ENCODE measurements at regions not wholly inside any gene's neighbourhood (a gene's known extent, or its start where the extent isn't known, plus 50 kb on each side); places are given as distances from the start of the nearest gene placed in this dataset.

DNA sequence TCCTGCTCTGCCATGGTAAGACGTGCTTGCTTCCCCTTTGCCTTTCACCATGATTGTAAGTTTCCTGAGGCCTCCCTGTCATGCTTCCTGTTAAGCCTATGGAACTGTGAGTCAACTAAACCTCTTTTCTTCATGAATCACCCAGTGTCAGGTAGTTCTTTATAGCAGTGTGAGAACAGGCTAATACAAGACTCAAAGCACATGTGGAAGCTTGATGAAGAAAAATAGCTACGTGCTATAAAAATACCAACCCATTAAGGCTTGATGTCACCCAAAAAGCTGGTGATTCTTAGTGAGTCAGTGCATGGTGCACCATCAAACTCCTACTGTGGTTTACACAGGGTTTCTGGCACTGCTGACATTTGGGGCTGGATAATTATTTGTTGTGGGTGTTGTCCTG, 332.2 kb downstream of the TMEM167A start:
- Mint-ChIP-seq H3K36me3 (ENCODE audit: low read depth) (peaks cover 3% of the 10 kb centered on the region), H3K27me3 (ENCODE audit: low read depth) (no peaks in the 10 kb centered on the region), H3K4me1 (peaks cover 25% of the 10 kb centered on the region), H3K4me3 (no peak overlapping the region), H3K9me3 (no peaks in the 10 kb centered on the region), H3K27ac (ENCODE audit: unreplicated experiment) (no peak overlapping the region)
- DNase-seq (ENCODE audit: low read depth, low spot score), result no peak
- TF ChIP-seq, protein P1, sequence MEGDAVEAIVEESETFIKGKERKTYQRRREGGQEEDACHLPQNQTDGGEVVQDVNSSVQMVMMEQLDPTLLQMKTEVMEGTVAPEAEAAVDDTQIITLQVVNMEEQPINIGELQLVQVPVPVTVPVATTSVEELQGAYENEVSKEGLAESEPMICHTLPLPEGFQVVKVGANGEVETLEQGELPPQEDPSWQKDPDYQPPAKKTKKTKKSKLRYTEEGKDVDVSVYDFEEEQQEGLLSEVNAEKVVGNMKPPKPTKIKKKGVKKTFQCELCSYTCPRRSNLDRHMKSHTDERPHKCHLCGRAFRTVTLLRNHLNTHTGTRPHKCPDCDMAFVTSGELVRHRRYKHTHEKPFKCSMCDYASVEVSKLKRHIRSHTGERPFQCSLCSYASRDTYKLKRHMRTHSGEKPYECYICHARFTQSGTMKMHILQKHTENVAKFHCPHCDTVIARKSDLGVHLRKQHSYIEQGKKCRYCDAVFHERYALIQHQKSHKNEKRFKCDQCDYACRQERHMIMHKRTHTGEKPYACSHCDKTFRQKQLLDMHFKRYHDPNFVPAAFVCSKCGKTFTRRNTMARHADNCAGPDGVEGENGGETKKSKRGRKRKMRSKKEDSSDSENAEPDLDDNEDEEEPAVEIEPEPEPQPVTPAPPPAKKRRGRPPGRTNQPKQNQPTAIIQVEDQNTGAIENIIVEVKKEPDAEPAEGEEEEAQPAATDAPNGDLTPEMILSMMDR (conservative IDR thresholded peaks at IDR 0.05), result no peak

DNA sequence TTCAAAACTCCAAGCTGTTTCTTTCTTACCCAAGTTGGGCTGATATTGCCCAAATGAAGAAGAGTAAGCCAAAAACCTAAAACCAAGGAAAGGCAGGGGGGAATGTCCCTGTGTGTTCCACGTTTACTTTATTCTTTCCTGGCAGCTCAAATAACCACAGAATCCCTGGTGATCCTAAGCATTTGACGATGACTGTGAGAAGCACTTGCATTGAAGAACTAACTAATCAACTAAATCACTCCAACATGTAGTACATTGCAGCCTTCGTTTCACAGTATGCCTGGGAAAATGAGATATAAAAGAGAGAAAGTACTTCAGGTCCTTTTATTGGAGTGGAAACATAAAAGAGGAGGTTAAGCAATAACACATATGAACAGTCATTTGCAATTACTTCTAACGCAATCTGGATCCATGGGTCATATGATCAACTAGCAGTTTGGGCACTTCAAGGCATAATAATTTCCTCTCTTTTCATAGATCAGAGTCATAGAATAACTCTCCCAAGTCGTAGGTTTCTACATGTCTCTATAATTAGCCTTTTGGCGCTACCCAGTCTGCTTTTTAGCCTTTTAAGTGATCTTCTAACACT, 338.4 kb downstream of the TMEM167A start:
- H3K27ac Mint-ChIP-seq (ENCODE audit: unreplicated experiment), result no peak overlapping the region
- no peaks in the 10 kb centered on the region for H3K27me3 Mint-ChIP-seq (ENCODE audit: low read depth)
- H3K4me3 Mint-ChIP-seq, result no peak overlapping the region
- no peaks in the 10 kb centered on the region for H3K36me3 Mint-ChIP-seq (ENCODE audit: low read depth)
- TF ChIP-seq, protein P1 (conservative IDR thresholded peaks at IDR 0.05), result no peak
- no peak for DNase-seq (ENCODE audit: low read depth, low spot score)
- H3K9me3 Mint-ChIP-seq, result no peaks in the 10 kb centered on the region
- H3K4me1 Mint-ChIP-seq, result peaks cover 23% of the 10 kb centered on the region

- Mint-ChIP-seq H3K36me3 (ENCODE audit: low read depth) (no peaks in the 10 kb centered on the region), H3K4me1 (peaks cover 44% of the 10 kb centered on the region), H3K4me3 (peak overlapping the region; percentile 21), H3K27ac (ENCODE audit: unreplicated experiment) (peak overlapping the region; percentile 94), H3K27me3 (ENCODE audit: low read depth) (no peaks in the 10 kb centered on the region), H3K9me3 (no peaks in the 10 kb centered on the region)
- DNase-seq (ENCODE audit: low read depth, low spot score), result no peak
- TF ChIP-seq, protein P1 (conservative IDR thresholded peaks at IDR 0.05), result no peak
Measured at GRCh38 chr5:82735160-82735789, 341.9 kb downstream of the TMEM167A start.

- peak overlapping the region; percentile 64 for H3K27ac Mint-ChIP-seq (ENCODE audit: unreplicated experiment)
Measured at GRCh38 chr5:82734347-82734746, 342.8 kb downstream of the TMEM167A start.

DNA sequence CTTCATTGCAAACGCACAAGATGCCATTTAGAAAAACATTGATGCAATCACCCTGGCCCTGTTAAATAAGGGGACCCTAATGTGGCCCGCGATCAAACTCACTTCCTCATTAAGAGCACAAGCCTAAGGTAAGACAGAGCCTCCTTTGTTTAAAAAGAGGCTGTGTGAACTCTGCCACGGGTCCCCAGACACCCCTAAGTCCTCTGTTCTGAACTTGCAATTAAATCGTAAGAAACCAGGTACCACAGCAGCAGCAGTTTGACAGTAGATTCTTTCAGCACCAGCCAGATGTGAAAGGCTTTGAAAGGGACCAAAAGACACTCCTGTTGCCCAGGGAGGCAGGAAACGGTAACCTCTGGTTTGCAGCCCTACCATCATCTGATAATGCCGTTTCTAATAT, 346.3 kb downstream of the TMEM167A start:
- peak overlapping the region; percentile 9 for H3K4me3 Mint-ChIP-seq
- no peak for DNase-seq (ENCODE audit: low read depth, low spot score)
- TF ChIP-seq, protein P1 (conservative IDR thresholded peaks at IDR 0.05), result no peak
- H3K36me3 Mint-ChIP-seq (ENCODE audit: low read depth), result peaks cover 4% of the 10 kb centered on the region
- H3K4me1 Mint-ChIP-seq, result peaks cover 44% of the 10 kb centered on the region
- peak overlapping the region; percentile 93 for H3K27ac Mint-ChIP-seq (ENCODE audit: unreplicated experiment)
- peaks cover 6% of the 10 kb centered on the region for H3K9me3 Mint-ChIP-seq
- H3K27me3 Mint-ChIP-seq (ENCODE audit: low read depth), result no peaks in the 10 kb centered on the region

More at GRCh38 chr5:82734347-82734746, 342.8 kb downstream of the TMEM167A start:
- DNase-seq (ENCODE audit: low read depth, low spot score), result no peak
- TF ChIP-seq, protein P1 (conservative IDR thresholded peaks at IDR 0.05), result no peak
- no peaks in the 10 kb centered on the region for H3K9me3 Mint-ChIP-seq
- no peak overlapping the region for H3K4me3 Mint-ChIP-seq
- H3K27me3 Mint-ChIP-seq (ENCODE audit: low read depth), result no peaks in the 10 kb centered on the region
- no peaks in the 10 kb centered on the region for H3K36me3 Mint-ChIP-seq (ENCODE audit: low read depth)
- peaks cover 48% of the 10 kb centered on the region for H3K4me1 Mint-ChIP-seq

All from neural crest cell (in vitro differentiated cells).